HG02678 (cell line): ENCODE measurements at regions not wholly inside any gene's neighbourhood (a gene's known extent, or its start where the extent isn't known, plus 50 kb on each side); places are given as distances from the start of the nearest gene placed in this dataset.

Experiments used
- ATAC-seq: cut with Tn5 transposase; IDR thresholded peaks from one replicate; pipeline ENCODE4 v1.9.1; 2021; ENCODE audit warnings: mild to moderate bottlenecking, moderate library complexity; ENCODE audit not compliant: unreplicated experiment

DNA sequence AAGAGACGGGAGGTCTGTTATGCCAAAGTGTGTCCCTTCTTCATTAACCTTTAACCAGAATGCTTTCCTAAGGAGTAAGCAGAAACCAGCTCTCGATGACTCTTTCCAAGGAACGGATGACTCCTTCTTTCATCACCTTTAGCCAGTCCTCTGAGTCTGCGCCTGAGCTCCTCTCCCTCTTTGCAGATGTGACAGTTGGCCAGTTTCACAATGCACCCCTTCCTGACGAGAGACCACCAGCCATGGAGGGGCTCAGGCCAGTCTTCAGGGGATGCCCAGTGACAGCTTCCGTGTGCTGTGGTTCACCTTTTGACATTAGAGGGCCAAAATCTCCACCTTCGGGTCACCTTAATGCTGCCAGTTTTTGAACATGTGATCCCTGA is 826.1 kb downstream of the TBC1D22A start:
- ATAC-seq = no peak

DNA sequence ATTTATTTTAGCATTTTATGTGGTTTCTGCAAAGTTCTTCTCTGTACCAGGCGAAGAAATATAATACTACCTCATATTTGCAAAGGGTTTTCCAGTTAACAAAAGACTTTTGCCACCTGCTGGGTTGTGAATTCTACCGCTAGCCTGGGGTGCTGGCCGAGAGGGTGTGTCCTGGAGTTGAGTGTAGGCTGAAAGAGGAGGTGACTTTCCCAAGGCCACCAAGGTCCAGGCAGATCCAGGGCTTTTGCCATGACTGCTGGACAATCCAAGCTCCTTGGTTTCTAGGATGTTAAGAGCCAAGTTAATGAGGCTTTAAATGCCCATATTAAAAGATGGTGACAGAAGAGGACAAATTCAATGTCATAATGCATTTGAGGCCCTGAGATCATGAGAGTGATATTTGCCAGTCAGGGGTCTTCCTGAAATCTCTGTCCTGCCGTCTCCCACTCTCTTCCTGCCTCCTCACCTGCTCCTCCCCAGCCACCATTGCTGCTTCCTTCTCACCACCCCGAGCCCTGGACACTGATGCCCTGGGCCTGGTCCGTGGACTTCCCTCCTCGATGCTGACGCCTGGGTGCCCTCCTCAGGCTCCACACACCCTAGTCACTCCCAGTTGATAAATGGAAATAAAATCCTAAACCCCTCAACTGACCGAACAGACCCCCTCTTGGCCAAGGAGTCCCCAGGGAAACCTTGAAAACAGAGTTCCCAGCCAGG is 825.6 kb downstream of the TBC1D22A start:
- no peak for ATAC-seq

DNA sequence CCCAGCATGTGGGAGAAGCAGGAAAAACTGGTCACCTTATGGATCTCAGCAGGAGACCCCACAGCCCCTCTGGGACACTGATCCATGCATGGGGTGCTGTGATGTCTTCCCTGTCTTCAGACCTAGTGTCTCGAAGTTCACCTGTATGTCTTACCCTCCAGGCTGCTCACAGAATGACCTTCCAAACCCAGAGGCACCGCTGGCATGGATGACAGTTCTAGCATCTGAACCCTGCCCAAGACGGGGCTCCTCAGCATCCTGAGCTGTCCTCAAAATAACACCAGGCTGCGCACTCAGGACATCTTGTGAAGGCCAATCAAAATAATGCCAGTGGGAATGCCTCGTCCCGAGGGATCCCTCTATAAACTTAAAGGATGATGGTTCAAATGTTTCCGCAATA is 824.9 kb downstream of the TBC1D22A start:
- no peak for ATAC-seq

DNA sequence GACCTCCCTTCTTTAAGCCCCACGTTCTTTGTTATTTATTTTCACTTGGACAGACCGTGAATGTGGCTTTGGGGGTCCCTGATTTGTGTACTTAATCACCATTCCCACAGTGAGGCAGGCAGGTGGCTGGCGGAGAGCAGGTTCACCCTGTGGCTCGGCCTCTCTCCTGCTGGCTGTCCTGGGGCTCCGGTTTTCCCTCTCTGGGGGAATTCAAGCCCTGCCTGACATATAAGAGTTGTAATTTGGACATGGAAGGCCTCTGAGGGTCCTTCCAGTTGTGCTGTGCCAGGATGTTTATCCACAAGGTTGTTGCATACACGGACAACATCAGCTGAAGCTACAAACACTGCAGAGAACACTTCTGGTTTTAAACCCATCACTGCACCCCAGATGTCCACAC is 824.5 kb downstream of the TBC1D22A start:
- ATAC-seq = no peak

DNA sequence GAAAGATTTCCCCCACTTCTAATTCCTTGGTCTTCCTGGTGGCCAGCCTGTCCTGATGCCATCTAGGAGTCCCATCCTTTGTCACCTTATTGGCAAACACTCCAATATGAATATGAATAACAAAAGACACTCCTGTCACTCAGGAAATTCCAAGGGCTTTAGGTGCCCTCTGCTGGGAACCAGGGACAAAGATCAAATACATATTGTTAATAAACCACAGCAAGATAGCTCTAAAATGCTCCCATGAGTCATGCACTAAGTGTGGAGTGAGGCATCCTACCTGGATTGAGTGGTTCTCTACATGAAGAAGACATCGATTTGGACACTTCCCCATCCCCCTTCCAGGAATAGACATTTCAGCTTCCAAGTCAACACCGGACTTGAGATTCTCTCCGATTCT is 823.6 kb downstream of the TBC1D22A start:
- ATAC-seq = no peak

DNA sequence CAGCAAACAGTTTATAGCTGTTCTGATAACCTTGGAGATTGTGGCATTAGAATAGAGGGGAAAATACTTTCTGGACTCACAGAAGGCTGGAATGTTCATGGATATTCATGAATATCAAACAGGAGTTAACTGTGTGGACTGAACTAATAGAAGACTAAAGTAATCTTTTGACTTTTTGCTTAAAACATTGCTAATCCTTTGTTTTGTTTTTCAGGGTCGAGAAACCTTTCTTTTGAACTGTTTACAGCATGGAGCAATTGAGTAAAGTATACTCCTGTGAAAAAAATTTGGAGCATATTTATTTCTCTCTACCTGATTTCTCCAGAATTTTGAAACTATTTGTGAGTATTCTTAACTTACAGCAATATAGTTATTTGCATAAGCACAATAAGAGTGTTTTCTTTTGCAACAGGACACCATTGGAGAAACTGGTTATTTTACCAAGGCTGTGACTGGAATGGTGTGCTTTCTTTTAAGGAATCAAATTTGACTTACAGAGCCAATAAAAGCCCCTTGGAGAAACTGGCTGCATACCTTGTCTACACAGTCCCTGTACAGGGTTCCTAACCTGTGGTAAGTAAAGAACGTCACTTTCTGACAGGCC is 821.6 kb downstream of the TBC1D22A start:
- no peak for ATAC-seq

DNA sequence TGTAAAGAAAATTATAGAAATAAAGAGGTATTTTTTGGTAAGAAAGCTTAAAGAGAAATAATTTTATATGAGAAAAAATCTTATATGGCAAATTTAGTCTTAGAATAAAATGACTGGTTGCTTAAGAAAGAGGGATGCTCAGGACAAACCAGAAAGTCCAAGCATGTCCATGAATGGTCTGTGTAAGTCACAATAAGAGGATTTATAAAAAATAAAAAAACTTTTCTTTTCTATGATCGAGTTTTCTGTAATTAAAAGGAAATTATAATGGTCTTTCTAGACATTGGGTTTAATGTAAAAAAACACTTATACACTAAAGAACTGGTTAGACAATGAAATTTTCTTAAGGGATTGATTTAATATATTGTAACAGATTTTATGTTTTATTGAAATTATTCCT is 819.6 kb downstream of the TBC1D22A start:
- no peak for ATAC-seq

DNA sequence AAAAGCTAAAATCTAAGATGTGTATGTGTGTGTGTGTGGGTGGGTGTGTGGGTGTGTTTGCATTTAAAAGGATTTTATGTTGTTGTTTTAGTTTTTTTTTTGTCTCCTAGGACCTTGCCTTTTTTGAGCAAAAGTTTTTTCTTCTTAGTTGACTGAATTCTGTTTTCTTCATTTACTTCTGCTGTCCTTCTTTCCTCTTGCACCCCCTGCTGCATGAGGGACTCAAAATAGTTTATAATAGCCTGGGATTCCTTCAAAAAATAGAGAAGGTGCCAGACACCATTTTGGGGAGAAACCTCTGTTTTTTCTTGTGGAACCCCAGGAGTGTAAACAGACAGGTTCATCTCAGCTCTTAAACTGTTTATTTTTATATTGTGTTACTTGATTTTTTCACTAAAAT is 817.7 kb downstream of the TBC1D22A start:
- no peak for ATAC-seq

DNA sequence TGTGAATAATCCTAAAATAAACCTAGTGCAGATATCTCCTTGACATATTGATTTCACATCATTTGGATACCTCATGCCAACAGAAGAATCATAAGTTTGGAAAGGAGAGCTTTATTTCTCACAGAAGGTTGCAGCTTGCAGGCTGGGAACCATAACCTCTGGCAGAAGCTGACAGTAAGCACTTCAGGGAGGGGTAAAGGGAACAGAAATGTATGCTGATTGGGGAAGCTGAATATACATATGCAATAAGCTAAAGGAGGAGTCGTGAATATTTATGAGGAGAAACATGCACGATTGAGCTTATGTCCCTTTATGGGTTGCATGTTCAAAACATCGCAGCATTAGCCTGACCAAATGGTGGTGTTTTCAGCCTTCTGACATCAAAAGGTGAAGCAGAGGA is 814.5 kb downstream of the TBC1D22A start:
- ATAC-seq = no peak

DNA sequence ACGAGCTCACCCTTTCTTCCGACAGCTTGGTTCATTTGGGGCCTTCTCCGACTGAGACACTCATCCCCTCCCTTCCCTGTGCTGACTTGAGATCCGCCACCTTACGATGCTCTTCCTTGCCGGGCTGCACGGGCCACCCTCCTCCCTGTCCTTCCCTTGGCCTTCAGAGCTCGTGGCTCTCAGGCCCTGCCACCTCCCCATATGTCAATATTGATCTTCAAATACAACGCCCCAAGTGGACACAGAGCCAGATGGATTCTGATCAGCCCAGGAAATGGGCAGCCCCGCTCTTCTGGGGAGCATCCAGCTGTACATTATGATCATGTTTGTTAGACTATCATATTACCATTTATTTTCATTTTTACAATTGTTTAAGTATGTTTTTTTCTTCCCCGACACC is 812.8 kb downstream of the TBC1D22A start:
- ATAC-seq = no peak

DNA sequence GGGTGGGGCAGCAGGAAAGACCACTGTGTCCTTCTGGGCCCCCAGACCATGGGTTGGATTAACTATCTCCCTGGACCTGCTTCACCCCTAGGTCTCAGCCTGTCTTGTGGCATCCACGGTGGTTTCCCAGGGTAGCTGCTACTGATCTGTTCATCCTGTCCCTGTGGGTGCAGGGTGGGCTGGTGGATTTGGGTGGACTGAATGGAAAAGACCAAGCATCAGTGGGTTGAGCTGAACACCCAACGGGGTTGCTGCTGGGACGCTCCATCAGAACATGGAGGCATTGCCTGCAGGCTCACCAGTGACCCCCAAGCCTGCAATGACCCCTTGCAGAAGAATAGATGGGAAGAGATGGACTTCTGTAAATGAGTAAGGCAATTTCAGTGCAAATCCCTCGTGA is 812.1 kb downstream of the TBC1D22A start:
- ATAC-seq = no peak

DNA sequence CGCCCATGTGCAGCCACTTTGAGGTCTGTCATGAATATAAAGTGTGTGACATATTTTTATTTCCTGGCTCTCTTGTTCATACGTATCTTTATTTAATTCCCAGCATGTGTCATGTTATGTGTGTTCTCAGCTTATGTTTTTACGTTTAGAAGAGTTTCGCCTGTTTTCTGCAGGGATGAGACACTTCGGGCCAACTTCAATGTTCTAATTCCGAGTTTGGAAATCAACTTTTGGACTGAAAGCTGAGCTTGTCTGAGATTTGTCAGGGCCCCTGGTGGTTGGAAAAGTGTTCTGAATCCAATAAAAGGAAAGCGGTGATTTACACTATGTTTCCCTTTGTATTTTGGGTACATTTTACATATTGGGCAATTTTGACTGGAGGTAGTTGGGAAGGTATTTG is 810.7 kb downstream of the TBC1D22A start:
- no peak for ATAC-seq

DNA sequence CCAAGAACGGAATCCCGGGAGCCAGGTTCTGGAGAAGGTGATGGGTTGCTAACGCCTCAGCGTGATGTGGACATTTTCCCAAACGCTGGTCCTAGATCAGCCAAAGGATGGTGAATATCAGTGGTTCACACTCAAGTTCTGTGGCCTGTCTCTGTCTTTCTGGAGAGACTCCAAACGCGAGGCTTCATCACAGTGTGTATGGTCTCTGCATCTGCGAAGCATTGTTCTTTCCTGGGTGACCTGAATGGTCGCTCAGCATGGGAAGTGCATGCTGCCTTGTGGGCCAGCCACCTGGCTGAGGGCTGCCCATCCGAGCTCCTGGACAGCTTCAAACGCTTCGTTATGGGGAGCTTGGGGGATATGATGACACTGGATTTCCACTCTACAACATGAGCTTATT is 810.0 kb downstream of the TBC1D22A start:
- ATAC-seq = no peak

DNA sequence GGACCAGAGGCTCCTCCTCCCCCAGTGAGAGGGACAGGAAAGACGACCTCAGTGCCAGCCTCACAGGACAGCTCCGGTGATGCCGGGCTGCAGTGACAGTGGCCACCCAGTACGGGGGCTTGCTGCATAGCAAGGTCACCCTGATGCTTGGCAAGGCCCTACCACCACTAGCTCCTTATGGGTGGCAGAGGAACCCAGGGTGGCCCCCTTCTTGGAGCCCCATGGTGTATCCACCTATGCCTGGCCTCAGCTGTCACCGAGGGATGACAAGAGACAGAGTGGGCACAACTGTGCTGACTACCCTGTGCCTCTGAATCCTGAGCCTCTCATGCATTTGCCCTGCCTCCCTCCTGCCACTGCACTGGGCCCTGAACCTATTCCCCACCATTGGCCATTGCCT is 809.2 kb downstream of the TBC1D22A start:
- ATAC-seq = no peak

DNA sequence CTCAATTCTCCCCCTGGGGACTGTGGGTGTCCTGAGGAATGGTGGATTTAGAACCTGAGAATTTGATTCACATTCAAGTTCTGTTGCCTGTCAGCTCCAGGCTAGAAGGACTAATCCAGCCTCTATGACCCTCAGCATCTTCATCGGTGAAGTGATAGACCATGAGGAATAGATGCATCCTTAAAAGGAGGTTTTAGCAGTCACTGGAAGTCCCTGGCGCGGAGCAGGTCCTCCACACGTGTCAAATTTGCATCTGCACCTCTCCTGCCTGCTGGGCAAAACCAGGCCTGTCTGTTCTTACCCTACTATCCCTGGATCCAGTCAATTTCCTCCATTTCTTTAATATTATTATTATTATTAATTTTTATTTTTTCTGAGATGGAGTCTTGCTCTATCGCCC is 808.4 kb downstream of the TBC1D22A start:
- ATAC-seq = no peak

DNA sequence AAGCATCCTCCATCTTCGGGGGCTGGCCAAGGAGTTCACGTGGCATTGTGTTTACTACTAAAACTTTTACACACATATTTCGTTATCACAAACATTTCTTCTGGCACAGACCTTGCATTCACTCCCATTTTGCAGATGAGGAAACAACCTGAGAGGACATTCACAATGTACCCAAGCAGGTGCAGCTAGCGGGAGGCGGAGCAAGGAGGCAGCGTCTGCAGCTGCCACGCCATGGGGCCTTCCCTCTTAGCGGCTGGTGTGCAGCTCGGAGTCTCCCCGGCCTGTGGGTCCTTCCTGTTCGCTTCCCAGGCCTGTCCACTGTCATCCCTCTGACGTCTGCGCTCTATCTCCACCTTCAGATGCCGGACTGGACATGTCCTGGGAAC is 807.8 kb downstream of the TBC1D22A start:
- ATAC-seq = no peak

DNA sequence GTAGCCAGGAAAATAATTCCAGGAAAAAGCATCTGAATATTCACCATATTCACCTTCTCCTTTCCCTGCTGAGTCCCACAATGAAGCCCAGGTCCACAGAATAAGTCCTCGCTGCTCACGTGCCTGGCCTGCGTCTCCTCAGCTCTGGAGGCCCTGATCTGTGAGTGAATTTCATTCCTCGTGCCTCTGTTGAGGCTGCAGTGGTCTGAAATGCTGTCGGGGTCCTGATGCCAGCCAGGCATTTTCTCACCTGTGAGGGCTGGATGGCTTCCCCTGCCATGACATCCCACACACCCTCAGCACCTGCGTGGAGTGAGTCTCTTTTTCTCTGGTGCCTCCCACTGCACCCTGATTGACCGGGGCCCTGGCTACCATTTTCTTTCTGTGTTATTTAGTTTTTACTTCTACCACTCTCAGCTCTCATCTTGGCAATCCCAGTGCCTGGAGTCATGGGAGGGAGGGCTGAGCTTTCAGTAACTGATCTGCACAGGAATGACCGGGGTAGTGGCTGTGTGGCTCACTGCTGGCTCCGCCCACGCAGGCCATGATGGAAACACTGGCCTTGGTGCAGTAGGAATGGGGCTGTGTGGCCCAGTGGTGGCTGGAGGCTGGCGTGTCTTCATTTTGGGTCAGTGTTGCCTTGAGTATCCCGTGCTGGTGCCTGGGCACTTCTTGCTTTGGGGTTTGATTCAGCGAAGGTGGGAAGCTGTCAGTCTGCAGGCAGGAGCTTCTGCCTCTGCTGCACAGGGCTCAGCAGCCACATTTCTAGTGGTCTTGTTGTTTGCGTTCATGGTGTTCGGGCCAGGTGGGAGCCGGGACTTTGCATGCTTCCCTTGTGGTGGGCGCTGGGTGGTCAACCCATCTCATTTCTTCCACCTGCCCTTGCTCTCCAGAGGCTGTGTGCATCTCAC is 807.2 kb downstream of the TBC1D22A start:
- no peak for ATAC-seq

DNA sequence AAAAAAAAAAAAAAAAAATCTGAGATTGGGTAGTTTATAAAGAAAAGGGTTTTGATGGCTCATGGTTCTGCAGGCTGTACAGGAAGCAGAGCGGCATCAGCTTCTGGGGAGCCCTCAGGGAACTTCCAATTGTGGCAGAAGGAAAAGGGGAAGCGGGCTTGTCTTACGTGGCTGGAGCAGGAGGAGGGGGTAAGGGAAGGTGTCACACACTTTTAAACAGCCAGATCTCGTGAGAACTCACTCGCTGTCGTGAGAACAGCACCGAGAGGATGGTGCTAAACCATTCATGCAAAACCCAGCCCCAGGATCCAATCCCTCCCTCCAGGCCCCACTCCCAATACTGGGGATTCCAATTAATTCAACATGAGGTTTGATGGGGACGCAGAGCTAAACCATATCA is 806.2 kb downstream of the TBC1D22A start:
- no peak for ATAC-seq

DNA sequence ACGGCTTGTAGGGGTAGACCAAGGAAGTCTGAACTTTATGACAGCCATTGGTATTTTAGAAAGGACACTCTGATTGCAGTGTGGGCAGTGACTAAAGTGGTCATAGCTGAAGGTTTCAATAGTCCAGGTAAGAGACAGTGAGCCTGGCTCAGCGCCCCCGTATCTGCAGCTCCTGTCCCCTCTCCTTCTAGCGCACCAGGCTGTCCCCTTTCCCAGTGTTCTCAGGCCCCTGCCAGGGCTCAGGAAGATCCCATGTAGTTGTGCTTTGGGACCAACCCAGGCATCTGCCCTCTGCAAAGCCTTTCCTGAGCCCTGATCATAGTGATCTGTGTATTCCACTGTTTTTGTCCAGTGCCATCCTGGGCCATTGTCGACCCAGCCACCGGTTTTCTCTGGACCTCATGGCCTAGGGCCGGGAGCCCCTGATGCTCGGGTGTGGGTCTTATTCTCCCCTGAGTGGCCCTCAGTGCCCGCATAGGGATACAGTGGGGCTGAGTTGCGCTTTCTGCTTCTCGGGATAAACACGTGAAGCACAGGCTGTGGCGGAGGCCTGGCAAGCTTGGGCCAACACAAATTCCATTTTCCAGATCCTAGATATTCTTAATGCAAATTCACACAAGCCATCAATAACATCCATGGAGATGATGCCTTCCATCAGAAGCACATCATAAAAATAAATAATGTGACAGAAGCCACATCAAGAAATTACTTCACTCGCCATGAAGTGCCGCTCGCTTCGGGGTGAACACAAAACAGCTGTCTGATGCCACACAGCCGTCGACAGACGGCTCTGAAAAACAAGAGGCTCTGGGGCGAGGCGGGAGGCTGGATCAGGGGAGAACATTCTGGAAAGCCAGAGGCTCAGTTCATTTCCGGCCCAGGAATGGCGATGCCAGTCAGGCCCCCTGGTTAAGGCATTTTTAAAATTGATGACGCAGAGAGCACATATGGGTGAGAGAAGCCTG is 805.0 kb downstream of the TBC1D22A start:
- ATAC-seq = no peak

DNA sequence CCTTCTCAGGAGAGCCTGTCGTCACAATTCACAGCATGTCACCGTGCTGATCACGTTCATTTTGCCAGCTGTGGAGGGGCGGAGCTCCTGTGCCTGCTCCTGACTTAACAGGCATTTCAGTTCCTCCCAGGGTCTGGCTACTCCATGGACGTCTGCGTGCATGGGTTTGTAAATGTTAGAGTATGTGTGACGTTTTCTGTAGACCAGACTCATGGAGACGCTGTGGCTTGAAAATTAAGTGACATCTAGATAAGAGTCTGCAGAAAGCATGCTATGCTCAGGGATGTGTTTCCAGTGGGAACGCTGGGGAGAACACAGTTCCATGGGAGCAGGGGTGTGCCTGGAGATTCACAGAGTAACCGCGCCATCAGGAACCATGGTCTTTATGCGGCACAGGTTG is 804.0 kb downstream of the TBC1D22A start:
- no peak for ATAC-seq

DNA sequence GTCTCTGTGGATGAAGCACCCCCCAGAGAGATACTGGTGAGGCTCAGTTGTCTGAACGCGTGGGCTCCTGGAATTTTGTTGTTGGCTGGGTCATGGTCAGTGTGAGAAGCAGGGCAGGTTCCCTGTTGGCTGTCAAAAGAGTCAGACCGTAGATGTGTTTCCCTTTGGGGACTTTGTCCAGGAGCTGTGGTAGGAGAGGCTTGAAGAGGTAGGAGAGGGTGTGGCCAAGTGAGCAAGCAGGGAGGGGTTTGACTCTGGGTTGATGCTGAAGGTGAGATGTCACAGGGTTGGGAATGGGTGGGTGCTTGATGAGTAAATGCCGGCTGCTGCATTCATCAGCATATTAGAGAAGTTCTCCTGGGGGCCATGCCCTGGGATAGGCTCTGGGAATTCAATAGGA is 803.2 kb downstream of the TBC1D22A start:
- no peak for ATAC-seq
